ENCODE measurements at regions not wholly inside any gene's neighbourhood (a gene's known extent, or its start where the extent isn't known, plus 50 kb on each side); places are given as distances from the start of the nearest gene placed in this dataset.

GRCh38 chr4:30262379-30262778, 457.8 kb upstream of the PCDH7 start:
- TF ChIP-seq CTCF (conservative IDR thresholded peaks at IDR 0.05; ENCODE audit: low read length), result no peak
- TF ChIP-seq EZH2phosphoT487 (IDR thresholded peaks at IDR 0.05; ENCODE audit: borderline replicate concordance, low read depth, low read length), result no peak
